Inflammatory macrophage treated with lipopolysaccharide for 4 hours (primary cell): ENCODE measurements at regions not wholly inside any gene's neighbourhood (a gene's known extent, or its start where the extent isn't known, plus 50 kb on each side); places are given as distances from the start of the nearest gene placed in this dataset.
"Not testable (repeated sequence)": the region's sequence is repeated elsewhere in the genome, so short reads cannot be mapped to it uniquely, and the experiment has no call there.

Experiments
- DNase-seq: peaks from one replicate; pipeline ENCODE4 v3.0.0-alpha.2; 2020

- no peak for DNase-seq
Observed at GRCh38 chr3:135412475-135412874, 553.1 kb upstream of the PPP2R3A start.

- no peak for DNase-seq
Observed at GRCh38 chr3:135416182-135416581, 549.3 kb upstream of the PPP2R3A start.

- DNase-seq: no peak
Observed at GRCh38 chr3:135419155-135419554, 546.4 kb upstream of the PPP2R3A start.

GRCh38 chr3:135426508-135426907 is 539.0 kb upstream of the PPP2R3A start:
- no peak for DNase-seq

- no peak for DNase-seq
Observed at GRCh38 chr3:135432402-135432801, 533.1 kb upstream of the PPP2R3A start.

GRCh38 chr3:135438889-135439597 is 526.5 kb upstream of the PPP2R3A start:
- not testable (repeated sequence) for DNase-seq

- not testable (repeated sequence) for DNase-seq
Observed at GRCh38 chr3:135439632-135440031, 525.9 kb upstream of the PPP2R3A start.

GRCh38 chr3:135440233-135440632 is 525.3 kb upstream of the PPP2R3A start:
- DNase-seq: no peak

- no peak for DNase-seq
Observed at GRCh38 chr3:135440746-135441145, 524.8 kb upstream of the PPP2R3A start.

GRCh38 chr3:135444058-135444457 is 521.5 kb upstream of the PPP2R3A start:
- DNase-seq: no peak

- DNase-seq: no peak
Observed at GRCh38 chr3:135447483-135447882, 518.0 kb upstream of the PPP2R3A start.

- DNase-seq: no peak
Observed at GRCh38 chr3:135448520-135448919, 517.0 kb upstream of the PPP2R3A start.

- no peak for DNase-seq
Observed at GRCh38 chr3:135449046-135449445, 516.5 kb upstream of the PPP2R3A start.

GRCh38 chr3:135451037-135451785 is 514.3 kb upstream of the PPP2R3A start:
- no peak for DNase-seq

- DNase-seq: no peak
Observed at GRCh38 chr3:135452881-135453280, 512.6 kb upstream of the PPP2R3A start.

GRCh38 chr3:135453326-135453725 is 512.2 kb upstream of the PPP2R3A start:
- DNase-seq: no peak

- DNase-seq: no peak
Observed at GRCh38 chr3:135454890-135455289, 510.6 kb upstream of the PPP2R3A start.

GRCh38 chr3:135456108-135456790 is 509.3 kb upstream of the PPP2R3A start:
- DNase-seq: no peak

GRCh38 chr3:135458541-135459322 is 506.8 kb upstream of the PPP2R3A start:
- DNase-seq: no peak

GRCh38 chr3:135460273-135460672 is 505.3 kb upstream of the PPP2R3A start:
- DNase-seq: no peak

GRCh38 chr3:135471911-135472310 is 493.6 kb upstream of the PPP2R3A start:
- no peak for DNase-seq

GRCh38 chr3:135473449-135473848 is 492.1 kb upstream of the PPP2R3A start:
- DNase-seq: no peak

- no peak for DNase-seq
Observed at GRCh38 chr3:135487261-135487660, 478.3 kb upstream of the PPP2R3A start.
